Thoracic aorta (tissue), 2 donors: ENCODE measurements at regions not wholly inside any gene's neighbourhood (a gene's known extent, or its start where the extent isn't known, plus 50 kb on each side); places are given as distances from the start of the nearest gene placed in this dataset.

Source experiments
- ATAC-seq: fragments of 150-250 bp; one replicate; pipeline ENCODE4 v1.8.0; 2017; ENCODE audit warnings: low read depth; ENCODE audit not compliant: insufficient number of reproducible peaks, low FRiP score
- DNase-seq: peaks from one replicate; pipeline ENCODE4 v3.0.0-alpha.2; 2020; ENCODE audit warnings: low spot score
- H3K27ac ChIP-seq, 2 donors: fragments of 200-600 bp; sonication (generic); 1 replicate in 1 of 2; 2 replicates in 1 of 2; pipeline ENCODE4 v1.5.1; 2016; ENCODE audit warnings: mild to moderate bottlenecking in 2 of 2, moderate library complexity in 2 of 2
- H3K27me3 ChIP-seq: fragments of 200-600 bp; sonication (generic); replicated peaks from 2 replicates; pipeline ENCODE4 v1.6.0; 2016; ENCODE audit warnings: mild to moderate bottlenecking; ENCODE audit not compliant: insufficient read depth
- H3K36me3 ChIP-seq: fragments of 200-600 bp; sonication (generic); one replicate; pipeline ENCODE4 v1.5.1; 2016
- H3K4me1 ChIP-seq, 2 donors: fragments of 200-600 bp; sonication (generic); 1 replicate in 1 of 2; 2 replicates in 1 of 2; pipeline versions ENCODE4 v1.5.1 to v1.6.0; 2016; ENCODE audit warnings: low read depth in 2 of 2, mild to moderate bottlenecking in 1 of 2; ENCODE audit not compliant: control insufficient read depth in 1 of 2
- H3K4me3 ChIP-seq: fragments of 200-600 bp; sonication (generic); 2 replicates; pipeline ENCODE4 v1.5.1; 2016; ENCODE audit warnings: mild to moderate bottlenecking
- H3K9me3 ChIP-seq: fragments of 200-600 bp; sonication (generic); 2 replicates; pipeline ENCODE4 v1.5.1; 2016
- CTCF ChIP-seq: fragments of 200-600 bp; sonication (generic); IDR thresholded peaks from one replicate; pipeline ENCODE4 v1.5.1; 2019; ENCODE audit warnings: antibody characterized with exemption

GRCh38 chr6:23736577-23736976 is 389.4 kb upstream of the NRSN1 start:
- no peak for DNase-seq
- Histone ChIP-seq H3K4me3 (no peak overlapping the region), H3K9me3 (no peaks in the 10 kb centered on the region), H3K4me1 (peaks cover 4 to 19% of the 10 kb centered on the region in 2 donors), H3K27me3 (no peaks in the 10 kb centered on the region), H3K27ac (no peak overlapping the region), H3K36me3 (no peaks in the 10 kb centered on the region)
- no peak for ATAC-seq
- no peak for TF ChIP-seq CTCF

DNA sequence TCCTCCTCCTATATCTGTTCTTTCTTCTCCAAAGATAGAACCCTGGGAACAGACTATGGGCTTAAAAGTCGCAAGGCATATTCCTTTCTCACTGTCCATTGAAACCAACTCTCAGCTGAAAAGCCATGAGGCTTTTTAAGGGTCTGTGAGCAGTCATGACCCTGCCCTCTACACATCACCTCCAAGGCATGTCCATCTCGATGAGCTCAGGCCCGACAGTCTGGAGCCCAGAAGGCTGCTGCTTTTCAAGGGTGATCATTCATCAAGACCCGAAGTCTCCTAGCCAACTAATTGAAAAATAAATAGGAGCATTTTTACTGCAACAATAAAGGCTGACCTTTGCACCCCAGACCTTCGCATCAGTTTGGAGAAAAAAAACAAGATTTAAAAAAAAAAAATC is 378.8 kb upstream of the NRSN1 start:
- no peaks in the 10 kb centered on the region for H3K9me3 ChIP-seq
- no peak overlapping the region for H3K4me3 ChIP-seq
- DNase-seq (no peak), ATAC-seq (no peak)
- no peaks in the 10 kb centered on the region for H3K36me3 ChIP-seq
- no peak overlapping the region for H3K27ac ChIP-seq
- H3K4me1 ChIP-seq: no peaks in the 10 kb centered on the region
- H3K27me3 ChIP-seq: no peaks in the 10 kb centered on the region
- TF ChIP-seq CTCF: no peak

GRCh38 chr6:23752414-23752813 is 373.6 kb upstream of the NRSN1 start:
- Histone ChIP-seq H3K36me3 (no peaks in the 10 kb centered on the region), H3K4me3 (no peak overlapping the region), H3K4me1 (no peaks in the 10 kb centered on the region), H3K27me3 (no peaks in the 10 kb centered on the region), H3K27ac (no peak overlapping the region), H3K9me3 (no peaks in the 10 kb centered on the region)
- ATAC-seq (no peak), DNase-seq (no peak)
- TF ChIP-seq CTCF: no peak

DNA sequence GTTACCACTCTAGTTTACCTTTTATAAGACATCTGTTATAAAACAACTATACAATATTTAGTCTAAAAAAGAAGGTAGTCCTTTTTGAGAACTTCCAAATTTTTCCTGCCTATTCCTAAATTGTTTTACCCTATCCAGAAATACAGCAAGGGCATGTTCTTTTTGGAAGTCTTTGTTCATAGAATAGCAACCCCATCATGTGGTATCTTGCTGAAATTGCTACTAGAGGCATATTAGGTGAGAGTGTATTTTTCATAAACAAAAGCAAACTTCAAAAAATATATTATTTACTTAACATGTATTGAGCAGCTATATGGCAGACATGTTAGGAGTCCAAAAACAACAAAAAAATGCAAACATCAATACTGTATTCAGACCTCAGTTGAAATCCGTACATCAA is 371.8 kb upstream of the NRSN1 start:
- no peak overlapping the region for H3K27ac ChIP-seq
- no peaks in the 10 kb centered on the region for H3K9me3 ChIP-seq
- ATAC-seq (no peak), DNase-seq (no peak)
- TF ChIP-seq CTCF: no peak
- no peaks in the 10 kb centered on the region for H3K36me3 ChIP-seq
- H3K4me1 ChIP-seq: no peaks in the 10 kb centered on the region
- H3K4me3 ChIP-seq: no peak overlapping the region
- H3K27me3 ChIP-seq: no peaks in the 10 kb centered on the region

DNA sequence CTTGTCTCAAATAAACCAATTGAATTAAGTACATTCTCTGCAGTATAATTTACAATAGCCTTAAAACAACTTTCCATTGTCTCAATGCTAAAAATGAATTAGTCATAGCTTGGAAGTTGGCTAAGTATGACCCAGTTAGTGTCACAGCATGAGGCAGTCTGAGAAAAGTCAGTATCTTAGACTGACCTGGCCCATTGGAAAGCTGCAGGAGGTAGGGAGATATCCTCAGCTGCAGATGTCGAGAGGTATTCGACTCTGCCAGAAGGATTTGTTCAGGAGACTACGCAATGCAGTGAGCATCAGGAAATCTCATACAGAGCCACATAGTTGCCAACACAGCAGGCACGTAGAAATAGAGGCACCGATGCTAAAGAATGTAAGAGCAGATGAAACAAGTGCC is 350.9 kb upstream of the NRSN1 start:
- no peaks in the 10 kb centered on the region for H3K27me3 ChIP-seq
- no peak overlapping the region for H3K27ac ChIP-seq
- H3K9me3 ChIP-seq: no peaks in the 10 kb centered on the region
- ATAC-seq (no peak), DNase-seq (no peak)
- H3K4me1 ChIP-seq: no peaks in the 10 kb centered on the region
- H3K36me3 ChIP-seq: no peaks in the 10 kb centered on the region
- no peak for TF ChIP-seq CTCF
- H3K4me3 ChIP-seq: no peak overlapping the region
